HepG2 (cell line): ENCODE measurements at regions not wholly inside any gene's neighbourhood (a gene's known extent, or its start where the extent isn't known, plus 50 kb on each side); places are given as distances from the start of the nearest gene placed in this dataset.

ENCODE experiments used
- ATAC-seq: fragments of 200-7000 bp; cut with Tn5 transposase; 3 replicates; pipeline ENCODE4 v1.9.1; 2020; ENCODE audit warnings: mild to moderate bottlenecking, moderate library complexity
- BruUV-seq: library from RNA; stranded (reverse); fragments of 400-500 nt; replicated peaks from 2 replicates; lab custom pipeline; 2021; lab: Mats Ljungman, UMichigan
- CTCF ChIA-PET: fragments of 300-600 bp; formaldehyde crosslinking; extraction: SDS; loops from one replicate; lab custom pipeline; 2021; ENCODE audit warnings: low total read pairs, inconsistent platforms, low intra/inter-chr PET ratio; lab: Yijun Ruan, JAX
- POLR2A ChIA-PET: fragments of 350-600 bp; sonication (Branson Sonifier 250); formaldehyde crosslinking; loops from one replicate; lab custom pipeline; 2020; ENCODE audit warnings: antibody characterized with exemption, inconsistent platforms; lab: Yijun Ruan, JAX
- DNase-seq: peaks from one replicate; pipeline ENCODE4 v3.0.0-alpha.2; 2015; ENCODE audit warnings: low spot score
- FAIRE-seq: peaks from 3 replicates; lab custom pipeline; 2011; peaks lifted over from hg19 to GRCh38; lab: Jason Lieb, UNC
- H2AFZ ChIP-seq: one replicate; pipeline ENCODE4 v1.6.1; 2011; ENCODE audit warnings: low read length, inconsistent platforms
- H3K27ac ChIP-seq: fragments of 300-600 bp; 3 replicates; pipeline ENCODE4 v1.8.0; 2011; ENCODE audit warnings: mixed run types, mild to moderate bottlenecking, mixed read lengths, low read length, inconsistent platforms; ENCODE audit not compliant: insufficient read depth; ENCODE audit errors: extremely low read length
- H3K27me3 ChIP-seq, 2 experiments: fragments of 200-600 bp in 1 of 2; 2 replicates in 1 of 2; 3 replicates in 1 of 2; pipeline versions ENCODE4 v1.6.0 to v1.8.0; 2011; ENCODE audit warnings: low read length in 2 of 2, mild to moderate bottlenecking in 2 of 2, moderate library complexity in 2 of 2, inconsistent platforms in 1 of 2; ENCODE audit not compliant: insufficient read depth in 2 of 2, control insufficient read depth in 1 of 2
- H3K36me3 ChIP-seq, 2 experiments: fragments of 200-600 bp in 1 of 2; replicated peaks in 1 of 2; 2 replicates in 1 of 2; 3 replicates in 1 of 2; pipeline versions ENCODE4 v1.5.1 to v1.8.0; 2011; ENCODE audit warnings: low read length in 2 of 2, inconsistent platforms in 1 of 2; ENCODE audit not compliant: insufficient read depth in 2 of 2, control insufficient read depth in 1 of 2
- H3K4me1 ChIP-seq: 2 replicates; pipeline ENCODE4 v1.5.1; 2012; ENCODE audit warnings: low read length, inconsistent platforms; ENCODE audit not compliant: insufficient read depth
- H3K4me2 ChIP-seq: 2 replicates; pipeline ENCODE4 v1.6.0; 2011; ENCODE audit warnings: low read depth, low read length, inconsistent platforms
- H3K4me3 ChIP-seq, 3 experiments: fragments of 200-600 bp in 1 of 3; sonication (generic), shearing (Covaris generic) in 1 of 3; replicated peaks in 1 of 3; 2 replicates each; pipeline ENCODE4 v1.5.1; 2011 to 2016; ENCODE audit warnings: low read length in 3 of 3, inconsistent platforms in 2 of 3, low read depth in 2 of 3, mild to moderate bottlenecking in 2 of 3, control low read depth in 1 of 3, mixed read lengths in 1 of 3; ENCODE audit not compliant: insufficient read depth in 1 of 3
- H3K79me2 ChIP-seq: one replicate; pipeline ENCODE4 v1.6.1; 2011; ENCODE audit warnings: low read length, inconsistent platforms; ENCODE audit not compliant: insufficient read depth
- H3K9ac ChIP-seq: 2 replicates; pipeline ENCODE4 v1.6.0; 2011; ENCODE audit warnings: mild to moderate bottlenecking, low read depth, low read length, inconsistent platforms; ENCODE audit not compliant: insufficient read depth
- H3K9me3 ChIP-seq: 2 replicates; pipeline ENCODE4 v1.5.1; 2012; ENCODE audit warnings: mild to moderate bottlenecking, low read length
- H4K20me1 ChIP-seq: 2 replicates; pipeline ENCODE4 v1.6.0; 2011; ENCODE audit warnings: inconsistent platforms, mild to moderate bottlenecking, low read length, moderate library complexity; ENCODE audit not compliant: insufficient read depth
- ATF7-NPFF ChIP-seq: sonication (generic); formaldehyde crosslinking; IDR thresholded peaks from 2 replicates; pipeline ENCODE4 v1.8.1; 2023; ENCODE audit warnings: mild to moderate bottlenecking, low read depth, missing genetic modification reagents, moderate library complexity
- BHLHE40 ChIP-seq: IDR thresholded peaks from 2 replicates; pipeline ENCODE4 v1.6.1; 2011; ENCODE audit warnings: low read length, improper control_type of control experiment
- CCDC6 ChIP-seq: sonication (generic); formaldehyde crosslinking; IDR thresholded peaks from 2 replicates; pipeline ENCODE4 v1.8.1; 2022; ENCODE audit warnings: mild to moderate bottlenecking, missing genetic modification reagents, moderate library complexity
- DR1 ChIP-seq: sonication (generic); formaldehyde crosslinking; IDR thresholded peaks from 2 replicates; pipeline ENCODE4 v1.8.0; 2021; ENCODE audit warnings: mild to moderate bottlenecking, missing genetic modification reagents, inconsistent platforms
- HOXD1 ChIP-seq: sonication (generic); formaldehyde crosslinking; IDR thresholded peaks from 2 replicates; pipeline ENCODE4 v1.5.0; 2020; ENCODE audit warnings: missing genetic modification reagents
- IKZF5 ChIP-seq: IDR thresholded peaks from 2 replicates; pipeline ENCODE4 v1.6.1; 2018; ENCODE audit warnings: missing genetic modification reagents, mild to moderate bottlenecking, missing compliant biosample characterization
- KAT2B ChIP-seq: fragments of 150-350 bp; IDR thresholded peaks from 2 replicates; pipeline ENCODE4 v1.6.1; 2014; ENCODE audit warnings: low read depth, low read length, borderline replicate concordance
- PRDM10 ChIP-seq: sonication (generic); formaldehyde crosslinking; IDR thresholded peaks from 2 replicates; pipeline ENCODE4 v1.4.0; 2020; ENCODE audit warnings: low read depth, missing genetic modification reagents
- RFX5 ChIP-seq: IDR thresholded peaks from 2 replicates; pipeline ENCODE4 v1.6.1; 2011; ENCODE audit warnings: low read depth, low read length, improper control_type of control experiment
- RNF219 ChIP-seq: sonication (generic); formaldehyde crosslinking; IDR thresholded peaks from 2 replicates; pipeline ENCODE4 v1.5.0; 2020; ENCODE audit warnings: mild to moderate bottlenecking, missing genetic modification reagents
- SOX6 ChIP-seq, 2 experiments: fragments of 450-650 bp in 1 of 2; sonication (generic) in 1 of 2; formaldehyde crosslinking in 1 of 2; IDR thresholded peaks; 2 replicates each; pipeline versions ENCODE4 v1.4.0 to v1.6.1; 2017 to 2020; ENCODE audit warnings: antibody characterized with exemption in 1 of 2, mild to moderate bottlenecking in 1 of 2, missing genetic modification reagents in 1 of 2
- TBL1XR1 ChIP-seq: fragments of 150-350 bp; IDR thresholded peaks from 2 replicates; pipeline ENCODE4 v1.6.1; 2014; ENCODE audit warnings: borderline replicate concordance, low read length; ENCODE audit not compliant: partially characterized antibody
- TGIF2 ChIP-seq: IDR thresholded peaks from 2 replicates; pipeline ENCODE4 v1.6.1; 2016; ENCODE audit warnings: control low read depth, missing compliant biosample characterization
- ZNF101 ChIP-seq: sonication (generic); formaldehyde crosslinking; IDR thresholded peaks from 2 replicates; pipeline ENCODE4 v1.4.0; 2020; ENCODE audit warnings: mild to moderate bottlenecking, low read depth, missing genetic modification reagents, borderline replicate concordance
- ZNF17 ChIP-seq: sonication (generic); formaldehyde crosslinking; IDR thresholded peaks from 2 replicates; pipeline ENCODE4 v1.5.0; 2020; ENCODE audit warnings: mild to moderate bottlenecking, missing genetic modification reagents
- ZNF251 ChIP-seq: sonication (generic); formaldehyde crosslinking; IDR thresholded peaks from 2 replicates; pipeline ENCODE4 v1.9.0; 2021; ENCODE audit warnings: mild to moderate bottlenecking, missing genetic modification reagents
- WGBS: methylation state at CpG from one replicate; pipeline ENCODE4 v1.1.6; 2017; ENCODE audit warnings: low lambda C conversion rate; 5-methylcytosine and 5-hydroxymethylcytosine counted together
- in situ Hi-C: cut with HindIII; loops from 2 replicates; pipeline ENCODE4 v1.10.0; 2017; ENCODE audit warnings: low pct_unique_long_range_greater_than_20kb; ENCODE audit not compliant: extremely low pct_ligation_motif_present
- intact Hi-C: fragments of 100-400 bp; cut with micrococcal nuclease; formaldehyde crosslinking; loops from one replicate; pipeline ENCODE4 v1.10.0; 2022; ENCODE audit not compliant: unreplicated experiment
- TF ChIP-seq, protein P1 (sequence below): sonication (generic); IDR thresholded peaks from 2 replicates; pipeline ENCODE4 v1.6.1; 2016; ENCODE audit warnings: low read depth, borderline replicate concordance

- TF ChIP-seq ZNF101 (CRISPR knock-in tag) (no peak), IKZF5 (CRISPR knock-in tag) (no peak), RFX5 (no peak), CCDC6 (CRISPR knock-in tag) (no peak), RNF219 (CRISPR knock-in tag) (no peak), BHLHE40 (peak; percentile 91), ZNF251 (CRISPR knock-in tag) (no peak), TGIF2 (CRISPR knock-in tag) (no peak)
- TF ChIP-seq, protein P1, sequence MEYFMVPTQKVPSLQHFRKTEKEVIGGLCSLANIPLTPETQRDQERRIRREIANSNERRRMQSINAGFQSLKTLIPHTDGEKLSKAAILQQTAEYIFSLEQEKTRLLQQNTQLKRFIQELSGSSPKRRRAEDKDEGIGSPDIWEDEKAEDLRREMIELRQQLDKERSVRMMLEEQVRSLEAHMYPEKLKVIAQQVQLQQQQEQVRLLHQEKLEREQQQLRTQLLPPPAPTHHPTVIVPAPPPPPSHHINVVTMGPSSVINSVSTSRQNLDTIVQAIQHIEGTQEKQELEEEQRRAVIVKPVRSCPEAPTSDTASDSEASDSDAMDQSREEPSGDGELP: peak; percentile 67
These were observed 71.3 kb upstream of the NRXN1 start (continued) for GRCh38 chr2:51103205-51103604.

DNA sequence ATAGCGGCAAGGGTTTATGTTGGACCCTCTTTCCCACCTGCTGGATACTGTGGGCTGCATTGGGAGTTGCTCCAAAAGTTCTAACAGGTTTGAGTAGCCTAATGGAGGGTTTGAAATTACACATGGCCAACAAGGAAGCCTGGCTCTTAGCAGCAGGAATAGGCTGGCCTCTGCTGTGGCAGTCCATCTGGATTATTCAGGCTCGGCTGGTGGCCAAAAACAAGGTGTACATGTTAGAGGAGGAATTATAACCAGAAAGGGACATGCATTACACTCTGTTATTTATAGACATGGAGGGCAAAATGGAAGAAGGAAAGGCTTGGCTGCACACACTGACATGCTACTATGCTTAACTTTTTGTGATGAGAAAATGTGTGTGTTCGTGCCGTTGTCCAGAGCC lies 61.1 kb upstream of the NRXN1 start:
- WGBS: 7% methylated on average over 4 of the region's 4 CpGs
- H3K79me2 ChIP-seq: no peaks in the 10 kb centered on the region
- H3K27ac ChIP-seq: no peak overlapping the region
- no peak overlapping the region for H3K4me2 ChIP-seq
- H3K9me3 ChIP-seq: peaks cover 25% of the 10 kb centered on the region
- in situ Hi-C loops (no loop called here), intact Hi-C loops (no loop called here)
- DNase-seq (no peak), FAIRE-seq (no peak), ATAC-seq (no peak)
- no peak overlapping the region for H3K4me3 ChIP-seq
- CTCF ChIA-PET: no interaction called here
- H2AFZ ChIP-seq: no peak overlapping the region
- H3K9ac ChIP-seq: no peak overlapping the region
- BruUV-seq: no TSS peak
- no peaks in the 10 kb centered on the region for H4K20me1 ChIP-seq
- no peaks in the 10 kb centered on the region for H3K36me3 ChIP-seq
- POLR2A ChIA-PET: no interaction called here
- no peaks in the 10 kb centered on the region for H3K4me1 ChIP-seq
- H3K27me3 ChIP-seq: no peaks in the 10 kb centered on the region
- no peak for TF ChIP-seq DR1 (CRISPR knock-in tag)
- TF ChIP-seq ATF7-NPFF (CRISPR knock-in tag): no peak
- no peak for TF ChIP-seq TGIF2 (CRISPR knock-in tag)
- no peak for TF ChIP-seq KAT2B
- TF ChIP-seq ZNF17 (CRISPR knock-in tag): no peak
- no peak for TF ChIP-seq HOXD1 (CRISPR knock-in tag)
- TF ChIP-seq TBL1XR1: no peak
- no peak for TF ChIP-seq PRDM10
- TF ChIP-seq SOX6 (IDR thresholded peaks at IDR 0.05): no peak
- no peak for TF ChIP-seq SOX6 (CRISPR knock-in tag; IDR thresholded peaks at IDR 0.05)
